Neural progenitor cell (in vitro differentiated cells): ENCODE measurements at regions not wholly inside any gene's neighbourhood (a gene's known extent, or its start where the extent isn't known, plus 50 kb on each side); places are given as distances from the start of the nearest gene placed in this dataset.

Experiments
- EZH2 ChIP-seq: fragments of 200-600 bp; sonication (generic); IDR thresholded peaks from 2 replicates; pipeline ENCODE4 v1.6.1; 2017; ENCODE audit warnings: antibody characterized with exemption, mild to moderate bottlenecking, moderate library complexity
- EZH2phosphoT487 ChIP-seq: fragments of 200-600 bp; sonication (generic); IDR thresholded peaks from 2 replicates; pipeline ENCODE4 v1.6.1; 2017; ENCODE audit warnings: antibody characterized with exemption
- TF ChIP-seq, protein P1 (sequence below): fragments of 200-600 bp; sonication (generic); IDR thresholded peaks from 2 replicates; pipeline ENCODE4 v1.5.1; 2017; ENCODE audit warnings: antibody characterized with exemption, mild to moderate bottlenecking

GRCh38 chr1:8145545-8146202 is 119.6 kb upstream of the ERRFI1 start:
- TF ChIP-seq EZH2 (no peak), EZH2phosphoT487 (no peak)
- TF ChIP-seq, protein P1, sequence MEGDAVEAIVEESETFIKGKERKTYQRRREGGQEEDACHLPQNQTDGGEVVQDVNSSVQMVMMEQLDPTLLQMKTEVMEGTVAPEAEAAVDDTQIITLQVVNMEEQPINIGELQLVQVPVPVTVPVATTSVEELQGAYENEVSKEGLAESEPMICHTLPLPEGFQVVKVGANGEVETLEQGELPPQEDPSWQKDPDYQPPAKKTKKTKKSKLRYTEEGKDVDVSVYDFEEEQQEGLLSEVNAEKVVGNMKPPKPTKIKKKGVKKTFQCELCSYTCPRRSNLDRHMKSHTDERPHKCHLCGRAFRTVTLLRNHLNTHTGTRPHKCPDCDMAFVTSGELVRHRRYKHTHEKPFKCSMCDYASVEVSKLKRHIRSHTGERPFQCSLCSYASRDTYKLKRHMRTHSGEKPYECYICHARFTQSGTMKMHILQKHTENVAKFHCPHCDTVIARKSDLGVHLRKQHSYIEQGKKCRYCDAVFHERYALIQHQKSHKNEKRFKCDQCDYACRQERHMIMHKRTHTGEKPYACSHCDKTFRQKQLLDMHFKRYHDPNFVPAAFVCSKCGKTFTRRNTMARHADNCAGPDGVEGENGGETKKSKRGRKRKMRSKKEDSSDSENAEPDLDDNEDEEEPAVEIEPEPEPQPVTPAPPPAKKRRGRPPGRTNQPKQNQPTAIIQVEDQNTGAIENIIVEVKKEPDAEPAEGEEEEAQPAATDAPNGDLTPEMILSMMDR: no peak
